SH-SY5Y (cell line): ENCODE measurements at regions not wholly inside any gene's neighbourhood (a gene's known extent, or its start where the extent isn't known, plus 50 kb on each side); places are given as distances from the start of the nearest gene placed in this dataset.

Experiments used
- GATA2 ChIP-seq: IDR thresholded peaks from 2 replicates; pipeline ENCODE4 v1.6.1; 2011; ENCODE audit warnings: mild to moderate bottlenecking, low read depth, low read length
- GATA3 ChIP-seq: IDR thresholded peaks from 2 replicates; pipeline ENCODE4 v1.6.1; 2011; ENCODE audit warnings: low read depth, mild to moderate bottlenecking, low read length, moderate library complexity

GRCh38 chrX:121869876-121870477 is 822.6 kb downstream of the GLUD2 start:
- TF ChIP-seq GATA2 (no peak), GATA3 (no peak)
